ENCODE measurements at regions not wholly inside any gene's neighbourhood (a gene's known extent, or its start where the extent isn't known, plus 50 kb on each side); places are given as distances from the start of the nearest gene placed in this dataset.

DNA sequence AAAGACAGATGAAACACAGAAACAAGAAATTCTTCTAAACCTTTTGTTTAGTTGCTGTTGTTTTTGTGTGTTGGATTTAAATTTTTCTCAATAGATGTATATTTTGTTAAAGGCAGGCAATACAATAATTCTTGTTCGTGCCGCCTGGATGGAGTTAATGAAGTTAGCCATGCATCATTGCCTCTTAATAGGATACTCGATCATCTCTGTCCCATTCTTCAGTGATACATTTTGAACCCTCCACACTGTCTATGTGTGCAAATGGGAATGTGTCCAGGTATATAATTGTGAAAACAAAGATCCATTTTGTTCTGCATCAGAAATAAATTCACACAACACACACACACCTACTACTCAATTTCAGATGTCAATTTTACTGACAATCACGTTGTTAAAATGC lies 186.6 kb upstream of the ADAMTS16 start:
- TF ChIP-seq, protein P1, sequence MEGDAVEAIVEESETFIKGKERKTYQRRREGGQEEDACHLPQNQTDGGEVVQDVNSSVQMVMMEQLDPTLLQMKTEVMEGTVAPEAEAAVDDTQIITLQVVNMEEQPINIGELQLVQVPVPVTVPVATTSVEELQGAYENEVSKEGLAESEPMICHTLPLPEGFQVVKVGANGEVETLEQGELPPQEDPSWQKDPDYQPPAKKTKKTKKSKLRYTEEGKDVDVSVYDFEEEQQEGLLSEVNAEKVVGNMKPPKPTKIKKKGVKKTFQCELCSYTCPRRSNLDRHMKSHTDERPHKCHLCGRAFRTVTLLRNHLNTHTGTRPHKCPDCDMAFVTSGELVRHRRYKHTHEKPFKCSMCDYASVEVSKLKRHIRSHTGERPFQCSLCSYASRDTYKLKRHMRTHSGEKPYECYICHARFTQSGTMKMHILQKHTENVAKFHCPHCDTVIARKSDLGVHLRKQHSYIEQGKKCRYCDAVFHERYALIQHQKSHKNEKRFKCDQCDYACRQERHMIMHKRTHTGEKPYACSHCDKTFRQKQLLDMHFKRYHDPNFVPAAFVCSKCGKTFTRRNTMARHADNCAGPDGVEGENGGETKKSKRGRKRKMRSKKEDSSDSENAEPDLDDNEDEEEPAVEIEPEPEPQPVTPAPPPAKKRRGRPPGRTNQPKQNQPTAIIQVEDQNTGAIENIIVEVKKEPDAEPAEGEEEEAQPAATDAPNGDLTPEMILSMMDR (IDR thresholded peaks at IDR 0.05) = no peak
- TF ChIP-seq EZH2 (IDR thresholded peaks at IDR 0.05; ENCODE audit: borderline replicate concordance, insufficient read depth, low read depth, low read length, poor library complexity, severe bottlenecking) = no peak
